GM19239 (cell line): ENCODE measurements at regions not wholly inside any gene's neighbourhood (a gene's known extent, or its start where the extent isn't known, plus 50 kb on each side); places are given as distances from the start of the nearest gene placed in this dataset.
"Not testable (repeated sequence)": the region's sequence is repeated elsewhere in the genome, so short reads cannot be mapped to it uniquely, and the experiment has no call there.

Source experiments
- DNase-seq: peaks from one replicate; pipeline ENCODE4 v3.0.0; 2011; ENCODE audit warnings: low spot score; ENCODE audit not compliant: insufficient read length
- FAIRE-seq: peaks from 2 replicates; lab custom pipeline; 2011; peaks lifted over from hg19 to GRCh38; lab: Jason Lieb, UNC

DNA sequence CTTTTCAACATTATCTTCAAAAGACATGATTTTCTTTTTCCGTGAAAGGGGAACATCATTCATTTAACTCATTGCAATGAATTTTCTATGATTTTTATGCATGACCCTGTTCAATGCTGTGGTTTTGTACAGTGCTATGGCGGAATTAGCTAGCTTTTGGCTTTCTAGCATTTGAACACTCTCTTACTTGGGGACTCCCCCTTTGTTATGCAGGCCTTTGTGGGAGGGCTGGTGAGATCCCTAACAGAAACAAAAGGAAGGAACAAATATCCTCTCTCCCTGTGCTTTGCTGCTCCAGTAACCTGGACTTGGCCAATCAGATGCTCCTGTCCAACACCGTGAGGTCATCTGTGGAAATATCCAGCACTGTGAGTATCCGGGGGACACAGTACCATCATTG is 353.4 kb upstream of the FZD8 start:
- DNase-seq (no peak), FAIRE-seq (no peak)

GRCh38 chr10:35993591-35994515 is 351.8 kb upstream of the FZD8 start:
- no peak for FAIRE-seq
- DNase-seq, result no peak

GRCh38 chr10:35992107-35992506 is 350.0 kb upstream of the FZD8 start:
- DNase-seq (no peak), FAIRE-seq (no peak)

- DNase-seq (no peak), FAIRE-seq (peak; percentile 11)
Measured at GRCh38 chr10:35986756-35987502, 344.8 kb upstream of the FZD8 start.

GRCh38 chr10:35979116-35979515 is 337.0 kb upstream of the FZD8 start:
- DNase-seq, result no peak
- no peak for FAIRE-seq

DNA sequence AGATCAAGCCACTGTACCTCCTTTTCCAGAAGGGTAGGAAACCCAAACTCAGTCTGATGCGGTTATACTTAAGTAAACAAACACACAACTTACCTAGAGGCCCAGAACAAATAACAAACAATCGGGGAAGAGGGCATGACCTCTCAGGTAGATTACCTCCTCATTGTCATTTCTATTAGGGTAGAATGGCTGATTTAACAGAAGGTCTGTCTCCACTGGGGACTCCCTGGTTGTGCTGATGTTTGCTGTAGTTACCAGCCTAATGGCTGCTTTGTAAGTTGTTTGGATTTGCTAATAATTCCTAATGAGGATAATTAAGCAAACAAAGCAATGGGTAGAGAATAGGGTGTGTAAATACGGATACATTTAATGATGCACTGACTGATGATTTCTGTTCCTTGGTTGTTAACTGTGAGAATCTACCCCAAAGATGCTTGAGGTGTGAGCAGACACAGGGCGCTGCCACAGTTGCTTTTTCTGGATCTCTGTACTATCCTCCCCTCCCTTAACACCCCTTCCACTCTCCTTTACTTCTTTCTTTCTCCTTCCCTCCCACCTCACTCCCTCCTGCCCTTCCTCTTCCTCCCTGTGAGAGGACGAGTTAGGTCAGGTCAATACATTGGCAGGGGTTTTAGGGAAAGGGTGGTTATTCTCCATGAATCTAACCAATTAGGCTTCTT is 332.0 kb upstream of the FZD8 start:
- FAIRE-seq, DNase-seq: not testable (repeated sequence)

DNA sequence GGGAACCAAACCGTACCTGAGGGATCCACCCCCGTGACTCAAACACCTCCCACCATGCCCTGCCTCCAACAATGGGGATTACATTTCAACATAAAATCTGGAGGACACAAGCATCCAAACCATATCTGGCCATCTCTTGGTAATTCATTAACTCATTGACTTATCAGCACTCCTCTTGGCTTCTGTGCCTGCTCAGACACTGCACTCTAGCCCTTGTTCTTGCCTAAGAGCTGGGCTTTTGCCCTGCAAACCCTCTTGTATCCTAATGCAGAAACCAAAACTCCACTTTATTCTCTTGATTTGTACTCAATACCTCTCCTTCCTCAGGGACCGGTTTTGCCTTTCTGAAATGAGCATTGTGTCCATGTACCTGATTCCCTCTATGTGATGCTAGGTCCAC is 330.2 kb upstream of the FZD8 start:
- no peak for FAIRE-seq

GRCh38 chr10:35971397-35971796 is 329.3 kb upstream of the FZD8 start:
- no peak for FAIRE-seq
- no peak for DNase-seq

More for the DNA sequence above, 330.2 kb upstream of the FZD8 start:
- DNase-seq, result no peak

- DNase-seq, result no peak
- no peak for FAIRE-seq
Measured at GRCh38 chr10:35963685-35964084, 321.6 kb upstream of the FZD8 start.

DNA sequence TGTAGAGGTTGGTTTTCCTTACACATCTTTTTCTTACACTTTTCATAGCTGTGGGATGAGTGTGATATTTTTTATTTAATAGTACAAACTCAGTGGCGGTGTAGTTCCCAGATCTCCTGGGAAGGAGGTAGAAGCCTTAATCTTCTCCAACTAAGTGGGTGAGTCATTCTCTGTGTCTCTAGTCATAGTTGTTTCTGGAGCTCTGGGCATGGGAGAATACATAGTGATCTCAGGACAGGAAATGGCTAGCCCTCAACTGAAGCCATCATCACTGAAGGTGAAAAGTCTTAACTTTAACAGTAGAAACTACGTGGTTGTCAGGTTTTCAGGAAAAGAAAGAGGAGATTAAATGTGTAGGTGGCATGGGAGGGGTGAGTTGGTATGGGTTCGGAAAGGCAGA is 319.4 kb upstream of the FZD8 start:
- FAIRE-seq, result no peak

DNA sequence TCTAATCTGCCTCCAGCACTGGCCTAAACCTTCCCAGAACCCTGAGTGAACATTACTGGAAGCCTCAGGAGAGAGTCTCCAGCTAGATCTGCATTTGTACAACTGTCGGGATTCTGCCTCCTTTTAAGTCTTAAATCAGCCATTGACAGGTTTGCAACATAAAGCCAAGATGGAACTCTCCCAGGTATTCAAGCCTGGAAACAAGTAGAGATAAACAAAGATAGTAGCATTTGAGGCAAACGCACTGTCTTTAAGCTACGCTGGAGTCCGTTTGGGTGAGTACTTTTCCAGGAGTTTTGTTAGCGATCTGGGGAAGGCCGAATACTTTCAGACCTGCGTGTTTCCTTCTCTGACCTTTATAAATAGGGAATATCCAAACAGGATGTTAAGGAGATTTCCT is 317.2 kb upstream of the FZD8 start:
- FAIRE-seq, result no peak

More for the DNA sequence above, 319.4 kb upstream of the FZD8 start:
- no peak for DNase-seq

DNA sequence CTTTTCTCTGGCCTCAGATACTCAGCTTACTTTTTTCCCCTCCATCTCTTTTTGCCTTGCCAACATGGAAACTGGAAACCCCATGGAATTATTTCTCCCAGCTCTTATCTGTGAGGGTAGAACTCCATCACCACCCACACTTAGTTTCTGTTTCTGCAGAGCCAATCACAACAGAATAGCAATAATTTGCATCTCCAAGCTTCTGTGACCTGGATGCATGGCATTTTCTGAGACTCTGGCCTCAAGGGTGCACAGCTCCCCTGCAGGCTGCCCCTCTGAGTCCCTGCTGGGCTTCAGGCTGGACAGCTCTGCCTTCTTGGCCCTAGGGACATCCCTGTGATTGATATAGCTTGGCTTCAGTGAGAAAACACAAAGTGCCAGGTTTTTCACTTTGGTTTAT is 316.5 kb upstream of the FZD8 start:
- FAIRE-seq, DNase-seq: not testable (repeated sequence)

More for the DNA sequence above, 317.2 kb upstream of the FZD8 start:
- no peak for DNase-seq

- FAIRE-seq, result no peak
- no peak for DNase-seq
Measured at GRCh38 chr10:35950701-35951100, 308.6 kb upstream of the FZD8 start.

- DNase-seq (no peak), FAIRE-seq (no peak)
Measured at GRCh38 chr10:35950226-35950625, 308.1 kb upstream of the FZD8 start.

GRCh38 chr10:35949811-35950211 is 307.7 kb upstream of the FZD8 start:
- DNase-seq (no peak), FAIRE-seq (no peak)

DNA sequence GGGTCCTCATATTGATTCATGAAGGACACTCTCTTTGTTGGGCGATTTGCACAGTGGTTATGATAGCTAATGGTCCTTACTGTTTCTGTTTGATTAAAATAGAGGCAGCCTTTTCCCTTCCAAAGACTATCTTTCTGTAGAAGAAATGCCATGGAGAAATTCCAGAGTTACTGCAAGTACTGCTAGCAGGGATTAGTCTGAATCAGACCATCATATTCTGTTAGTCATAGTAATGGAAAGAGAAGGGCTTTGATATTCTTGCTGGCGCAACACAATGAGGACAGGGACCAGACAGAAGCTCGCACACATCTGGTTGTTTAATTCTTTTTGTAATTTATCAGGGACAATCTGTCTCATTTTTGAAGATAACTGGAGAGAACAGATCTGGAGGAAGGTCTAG is 304.5 kb upstream of the FZD8 start:
- DNase-seq (no peak), FAIRE-seq (no peak)

DNA sequence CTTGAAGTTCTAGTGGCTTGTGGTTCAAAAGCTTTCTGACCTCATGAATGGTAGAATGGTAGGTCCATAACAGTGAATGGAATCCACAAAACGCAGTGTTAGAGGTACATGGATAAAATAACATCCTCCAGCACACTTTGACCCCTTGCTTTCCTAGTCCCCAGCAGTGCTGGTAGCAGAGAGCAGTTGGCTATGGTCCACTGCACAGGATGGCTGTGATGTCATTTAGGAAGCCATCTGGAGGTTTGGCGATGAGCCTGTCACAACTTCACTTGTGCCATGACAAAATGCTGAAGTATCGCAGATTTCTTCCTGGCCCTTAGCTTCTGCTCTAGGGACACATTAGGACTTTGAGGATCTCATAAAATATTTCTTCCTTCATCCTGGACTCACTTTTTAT is 300.0 kb upstream of the FZD8 start:
- DNase-seq (no peak), FAIRE-seq (no peak)

DNA sequence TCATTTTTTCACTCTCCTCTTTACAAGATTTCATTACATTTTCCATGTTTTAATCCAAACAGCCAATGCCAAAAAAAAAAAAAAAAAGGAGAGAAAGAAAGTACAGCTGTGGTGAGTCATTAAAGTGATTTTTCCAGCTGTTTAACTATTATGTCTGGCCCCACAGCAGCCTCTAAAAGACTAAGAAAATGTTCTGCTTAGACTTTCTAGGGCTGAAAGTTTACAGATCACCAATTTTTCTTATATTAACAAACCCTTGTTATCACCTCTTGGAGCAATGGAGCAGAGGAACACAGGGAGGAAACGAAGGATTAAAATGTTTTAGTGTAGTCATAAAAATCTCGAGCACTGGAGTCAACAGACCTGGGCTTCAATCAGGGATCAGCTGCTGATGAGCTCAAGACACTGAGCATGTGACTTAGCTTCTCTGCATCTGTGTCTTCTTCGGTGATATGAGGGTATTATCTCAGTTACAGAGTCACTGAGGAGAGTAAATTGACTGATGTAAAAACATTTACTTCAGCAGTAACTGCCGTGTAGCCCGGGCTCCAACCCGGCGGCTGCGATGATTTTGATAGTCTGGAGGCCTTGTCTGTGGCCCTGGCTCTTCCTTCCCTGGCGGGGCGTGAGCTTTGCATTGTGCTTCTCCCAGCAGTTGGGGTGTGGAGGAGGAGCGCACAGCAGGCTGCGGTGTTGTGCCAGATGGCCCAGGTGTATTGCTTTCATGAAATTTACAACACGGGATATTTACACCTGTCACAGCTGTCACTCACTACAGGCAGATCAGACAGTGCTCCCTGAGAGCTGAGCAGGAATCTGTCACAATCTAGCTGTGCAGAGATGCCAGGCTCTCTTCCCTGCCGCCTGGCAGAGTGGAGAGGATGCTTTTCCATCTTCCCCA is 298.3 kb upstream of the FZD8 start:
- FAIRE-seq (no peak), DNase-seq (no peak)

GRCh38 chr10:35938160-35938559 is 296.1 kb upstream of the FZD8 start:
- FAIRE-seq (no peak), DNase-seq (no peak)

GRCh38 chr10:35937546-35937945 is 295.4 kb upstream of the FZD8 start:
- FAIRE-seq (no peak), DNase-seq (no peak)
